Kidney glomerular epithelial cell (primary cell): ENCODE measurements at regions not wholly inside any gene's neighbourhood (a gene's known extent, or its start where the extent isn't known, plus 50 kb on each side); places are given as distances from the start of the nearest gene placed in this dataset.

ENCODE experiments used
- DNase-seq: peaks from one replicate; lab custom pipeline; 2025; lab: John Stamatoyannopoulos, UW

DNA sequence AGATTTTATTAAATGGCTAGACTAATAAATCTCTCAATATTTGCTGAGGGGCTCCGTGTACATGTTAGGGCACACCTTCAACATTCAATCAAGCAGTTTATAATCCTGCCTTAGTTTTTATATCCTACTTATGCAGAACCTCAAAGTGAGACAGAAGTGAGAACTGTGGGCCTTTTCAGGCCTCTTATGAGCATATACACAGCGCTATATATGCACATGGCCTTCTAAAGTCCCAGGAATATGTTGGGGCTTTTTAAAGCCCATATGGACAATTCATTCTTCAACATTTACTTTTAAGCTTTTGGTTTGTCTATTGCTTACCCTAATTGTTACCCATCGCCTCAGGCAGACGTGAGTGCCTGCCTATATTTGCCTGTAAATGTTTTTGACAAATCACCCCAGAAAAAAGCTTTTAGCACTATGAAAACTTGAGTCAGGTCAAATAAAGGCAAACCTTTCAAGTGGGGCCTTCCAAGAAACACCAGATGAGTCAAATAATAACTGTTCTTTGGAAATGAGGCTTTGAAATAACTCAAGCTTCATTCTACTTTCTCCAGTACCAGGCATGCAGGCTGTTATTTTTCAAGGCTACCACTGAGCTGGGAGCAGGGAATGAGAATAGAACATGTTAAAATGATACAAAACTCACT, 58.2 kb downstream of the ESM1 start:
- DNase-seq, result no peak

DNA sequence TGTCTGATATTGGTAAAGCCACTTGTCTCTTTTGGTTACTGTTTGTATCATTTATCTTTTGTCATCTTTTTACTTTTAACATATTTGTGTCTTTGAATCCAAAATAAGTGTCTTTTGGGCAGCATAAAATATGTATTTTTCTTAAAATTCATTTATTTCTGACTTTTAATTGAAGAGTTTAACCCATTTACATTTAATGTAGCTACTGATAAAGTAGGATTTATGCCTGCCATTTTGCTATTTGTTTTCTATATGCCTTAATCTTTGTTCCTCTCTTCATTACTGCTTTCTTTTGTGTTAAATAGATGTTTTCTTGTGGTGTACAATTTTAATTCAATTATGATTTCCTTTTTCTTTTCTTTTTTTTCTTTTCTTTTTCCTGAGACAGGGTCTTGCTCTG, 60.9 kb downstream of the ESM1 start:
- no peak for DNase-seq

DNA sequence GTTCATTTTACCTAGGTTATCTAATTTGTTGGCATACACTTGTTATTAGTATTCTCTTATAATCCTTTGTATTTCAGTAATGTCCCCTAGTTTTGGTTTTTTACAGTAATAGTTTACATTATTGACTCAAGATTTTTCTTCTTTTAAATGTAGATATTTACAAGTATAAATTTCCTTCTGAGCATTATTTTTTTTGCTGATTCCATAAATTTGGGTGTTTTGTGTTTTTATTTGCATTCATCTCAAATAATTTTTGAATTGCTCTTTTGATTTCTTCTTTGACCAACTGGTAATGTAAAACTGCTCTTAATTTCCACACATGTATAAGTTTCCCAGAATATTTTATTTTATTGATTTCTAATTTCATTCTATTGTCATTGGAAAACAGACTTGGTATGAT, 68.1 kb downstream of the ESM1 start:
- DNase-seq, result no peak

DNA sequence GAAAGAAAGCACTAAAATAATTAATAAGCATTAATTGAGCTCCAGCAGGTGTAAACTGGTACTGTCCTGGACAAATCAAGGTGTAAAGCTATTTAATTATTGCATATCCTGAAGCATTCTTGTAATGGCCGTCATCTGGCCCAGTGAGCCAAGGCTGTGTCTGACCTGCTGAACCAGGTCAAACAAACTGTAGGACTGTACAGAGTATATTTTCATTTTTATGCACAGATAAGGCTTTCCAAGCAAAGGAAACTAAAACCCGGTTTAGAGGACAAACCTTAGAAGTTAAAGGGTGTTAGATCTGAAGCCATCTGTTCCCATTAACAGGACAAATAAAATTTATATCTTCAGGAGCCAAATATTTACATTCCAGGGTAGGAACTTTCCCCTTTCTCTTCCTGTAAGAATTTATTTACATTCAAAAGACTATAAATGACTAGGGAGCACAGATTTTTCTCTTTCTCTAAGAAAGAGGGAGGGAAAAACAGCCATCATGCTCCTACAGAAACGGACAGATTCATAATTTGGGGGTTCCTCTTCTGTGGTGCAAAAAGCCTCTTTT, 69.8 kb downstream of the ESM1 start:
- DNase-seq, result no peak

DNA sequence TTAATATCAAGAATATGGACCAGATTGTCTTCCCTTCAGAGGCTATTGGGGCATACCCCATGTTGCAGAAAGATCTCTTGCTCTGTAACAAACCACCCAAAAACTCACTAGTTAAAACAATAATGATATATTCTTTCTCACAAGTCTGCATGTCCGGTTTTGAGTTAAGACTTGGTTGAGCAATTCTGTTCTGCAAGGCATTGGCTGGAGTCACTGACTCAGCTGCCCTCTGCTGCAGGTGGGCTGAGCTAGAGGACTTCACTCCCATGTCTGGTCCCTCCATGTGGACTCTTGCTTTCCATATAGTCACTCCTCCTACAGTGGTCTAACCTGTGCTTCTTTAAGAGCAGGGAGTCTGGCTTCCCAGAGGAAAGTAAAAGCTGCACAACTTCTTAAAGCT, 73.4 kb downstream of the ESM1 start:
- DNase-seq, result no peak

DNA sequence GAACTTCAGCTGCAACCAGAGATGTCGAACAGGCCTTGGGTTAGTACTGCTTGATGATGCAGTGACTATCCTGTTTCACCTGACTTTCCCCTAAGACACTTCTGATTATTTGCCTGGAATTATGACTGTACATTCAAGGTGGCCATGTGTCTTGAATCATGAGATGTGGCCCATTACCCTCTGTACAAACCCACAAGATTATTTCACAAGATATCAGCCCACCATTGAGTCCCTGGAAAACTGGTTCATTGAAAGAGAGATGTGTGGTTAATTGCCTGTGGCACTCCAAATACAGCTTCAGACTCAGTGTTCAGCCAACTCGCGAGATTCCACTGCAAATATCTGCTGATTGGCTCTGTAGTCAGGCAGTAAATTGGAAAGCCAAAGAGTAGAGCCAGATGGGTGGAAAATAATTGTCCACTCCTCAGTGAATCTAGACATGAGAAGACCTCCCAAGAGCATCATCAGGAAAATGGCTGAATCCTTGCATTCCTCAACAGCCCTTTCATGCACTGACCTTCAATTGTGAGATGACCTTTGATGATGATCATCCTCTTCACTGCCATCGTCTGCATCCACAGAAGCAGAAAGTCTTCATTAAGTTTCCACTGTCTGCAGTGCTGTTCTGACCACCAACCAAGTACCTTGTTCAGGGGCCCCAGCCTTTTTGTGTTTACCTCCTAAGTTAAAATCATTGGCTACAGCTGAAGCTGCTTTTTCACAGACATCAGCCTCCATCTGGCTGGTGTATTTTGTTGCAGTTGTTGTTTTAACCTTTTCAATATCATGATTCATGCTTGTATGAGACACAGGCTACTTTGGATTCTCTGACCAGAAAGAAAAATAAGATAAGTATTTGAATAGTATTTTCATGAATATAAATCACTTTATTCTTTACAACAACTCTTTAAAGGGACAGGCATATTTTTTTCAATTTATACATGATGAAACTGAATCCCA, 75.2 kb downstream of the ESM1 start:
- DNase-seq, result peak; percentile 59

DNA sequence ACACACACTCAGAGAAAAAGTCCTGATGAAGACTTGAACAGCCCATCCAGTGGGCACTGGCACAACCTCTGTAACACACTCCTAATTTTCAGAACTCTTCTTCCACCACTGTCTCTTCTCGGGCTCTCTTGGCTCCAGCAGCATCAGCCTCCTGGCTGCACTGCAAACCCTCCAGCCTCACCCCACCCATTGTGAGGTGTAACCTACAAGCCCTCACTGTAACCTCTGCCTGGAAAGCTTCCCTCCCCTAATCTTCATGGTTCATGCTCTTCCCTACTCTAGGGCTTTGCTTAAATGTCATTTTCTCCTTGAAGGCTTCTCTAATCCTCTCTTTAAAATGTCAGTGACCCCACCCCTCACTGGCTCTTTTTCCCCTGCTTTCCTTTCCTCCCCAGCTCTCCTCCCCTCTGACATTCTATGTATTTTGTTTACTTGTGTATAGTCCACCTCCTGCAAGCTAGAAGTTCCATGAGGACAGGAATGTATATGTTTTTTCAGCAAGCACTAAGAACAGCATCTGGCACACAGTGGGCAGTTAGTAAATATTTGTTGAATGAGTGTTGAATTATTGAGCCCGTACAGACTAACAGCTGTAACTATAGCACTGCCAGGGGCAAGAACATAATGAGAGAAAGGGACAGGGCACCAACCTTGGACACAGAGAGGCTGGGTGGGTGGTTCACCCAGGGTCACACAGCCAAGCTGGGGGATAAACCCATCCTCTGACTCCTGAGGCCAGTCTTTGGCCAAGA, 76.4 kb downstream of the ESM1 start:
- DNase-seq, result no peak

DNA sequence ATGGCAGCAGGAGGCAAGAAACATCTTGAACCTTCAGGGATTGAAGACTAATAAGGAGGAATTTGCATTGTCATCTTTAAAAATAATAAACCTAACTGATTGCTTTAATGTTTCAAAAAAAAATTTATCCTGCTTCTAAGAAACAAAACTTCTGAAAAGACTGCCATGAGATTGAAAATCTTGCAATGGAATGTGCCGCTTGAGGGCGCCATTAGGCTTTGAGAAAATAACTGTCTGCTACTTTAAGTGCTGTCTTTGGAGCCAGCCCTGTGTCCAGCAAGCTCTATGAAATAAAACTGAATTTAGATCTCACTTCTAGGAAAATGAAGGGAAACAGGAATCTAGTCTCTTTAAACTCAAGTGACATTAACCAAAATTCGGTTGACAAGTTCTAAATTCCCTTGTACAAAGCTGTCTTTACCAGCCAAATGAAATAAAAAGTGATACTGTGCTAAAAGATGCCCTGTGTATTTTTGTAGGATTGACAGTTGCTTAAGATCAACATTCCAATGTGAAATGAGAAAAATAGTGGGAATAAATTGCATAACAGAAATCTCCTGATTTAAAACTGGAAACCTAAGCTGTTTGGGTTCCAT, 79.4 kb downstream of the ESM1 start:
- peak; percentile 47 for DNase-seq

DNA sequence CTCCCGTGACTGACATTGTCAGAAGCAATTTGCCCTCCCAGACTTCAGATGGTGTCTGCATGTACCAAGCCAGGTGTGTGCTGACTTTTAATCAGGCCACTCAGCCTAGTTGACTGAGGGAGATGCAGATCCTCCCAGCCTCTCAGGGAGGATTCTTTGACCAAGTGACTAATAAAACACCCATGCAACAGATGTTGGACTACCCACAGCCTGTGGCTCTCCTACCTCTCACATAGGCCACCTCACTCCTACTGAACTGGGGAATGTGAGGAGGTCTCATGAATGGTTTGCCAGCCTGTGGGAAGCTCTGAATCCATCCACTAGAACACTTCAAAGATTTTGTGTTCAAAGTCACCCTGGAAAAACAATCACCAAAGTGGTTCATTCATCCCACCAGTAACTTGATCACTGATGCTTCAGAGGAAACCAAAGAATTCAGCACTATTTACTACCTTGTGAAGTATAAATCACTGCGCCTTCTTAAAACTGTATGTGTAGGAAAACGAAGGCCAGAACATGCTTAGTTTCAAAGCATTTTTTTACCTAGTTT, 80.1 kb downstream of the ESM1 start:
- no peak for DNase-seq

DNA sequence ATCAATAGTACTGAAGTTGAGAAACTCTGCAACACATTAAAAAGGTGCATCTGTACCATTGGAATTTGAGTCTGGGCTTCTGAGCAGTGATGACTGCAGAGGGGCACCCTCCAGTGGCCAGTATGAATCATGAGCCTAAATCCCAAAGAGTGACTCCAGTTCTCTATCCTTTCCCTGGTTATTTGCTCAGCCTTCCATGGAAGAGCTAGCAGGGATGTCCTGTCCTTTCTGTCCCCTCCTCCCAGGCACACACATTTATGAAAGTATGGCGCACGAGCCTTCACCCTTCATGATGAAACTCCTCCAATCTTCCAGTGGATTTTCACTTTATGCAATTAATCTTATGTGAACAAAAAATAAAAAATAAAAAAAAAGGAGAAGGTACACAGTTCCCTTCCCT, 81.0 kb downstream of the ESM1 start:
- peak; percentile 69 for DNase-seq

DNA sequence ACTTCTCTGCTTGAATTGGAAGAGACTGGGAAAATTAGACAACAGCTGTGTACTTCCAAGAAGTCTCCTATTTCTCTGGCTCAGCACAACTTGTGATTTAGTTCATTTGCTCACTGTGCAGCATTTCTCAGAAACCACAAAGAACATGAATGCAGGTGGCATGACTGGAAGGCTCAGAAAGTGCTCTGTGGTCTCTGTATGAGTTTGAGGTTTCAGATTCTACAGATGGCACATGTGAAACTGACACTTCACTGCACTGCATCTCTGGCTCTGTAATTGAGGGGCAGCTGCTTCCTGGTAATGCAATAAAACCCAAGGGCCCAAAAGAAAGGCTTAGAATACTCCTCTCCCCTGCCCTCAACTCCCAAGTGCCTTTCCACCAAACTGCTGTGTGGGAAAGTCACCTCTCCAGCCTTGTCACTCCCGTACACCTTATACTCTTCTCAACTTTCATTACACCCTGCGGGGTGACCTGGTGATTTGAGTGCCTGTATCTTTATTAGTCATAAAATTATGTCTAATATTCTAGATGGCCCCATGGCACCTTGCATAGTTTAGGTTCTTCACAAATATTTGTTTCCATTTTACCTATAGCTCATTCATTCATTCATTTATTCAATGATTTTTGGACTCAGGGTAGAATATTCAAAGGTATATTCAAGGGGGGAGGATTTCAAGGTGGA, 82.5 kb downstream of the ESM1 start:
- peak; percentile 22 for DNase-seq

DNA sequence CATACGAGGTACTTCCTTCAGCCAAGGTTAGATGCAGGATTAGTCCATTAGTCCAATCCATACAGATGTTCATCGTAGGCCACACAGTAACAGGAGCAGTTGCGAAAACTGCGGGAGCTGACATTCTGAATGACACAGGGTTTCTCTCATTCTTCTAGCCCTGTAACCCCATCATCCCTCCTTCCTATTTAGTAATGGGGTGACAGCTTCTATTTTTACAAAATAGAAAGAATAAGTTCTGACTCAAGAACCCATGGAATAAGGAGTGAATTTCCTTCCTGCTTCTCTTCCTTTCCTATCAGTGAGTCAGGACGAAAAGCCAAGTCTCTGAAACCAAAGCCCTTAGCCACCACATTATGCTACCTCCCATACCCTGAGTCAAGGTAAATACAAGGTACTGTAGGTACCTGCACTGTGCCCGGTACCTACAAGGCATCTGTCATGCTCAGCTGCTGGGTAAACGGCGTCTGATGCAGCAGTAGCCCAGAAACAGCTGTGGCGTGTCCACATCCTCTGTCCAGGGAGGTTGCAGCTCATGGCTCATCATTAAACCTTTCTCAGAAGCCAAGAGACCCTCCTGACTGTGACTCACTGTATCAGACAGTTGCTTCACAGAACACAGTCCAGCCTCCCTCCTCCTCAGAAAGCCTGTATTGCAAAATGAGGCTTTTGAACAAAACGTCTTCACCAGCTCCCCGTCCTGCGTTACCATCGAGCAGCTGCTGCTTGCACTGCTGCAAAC, 84.2 kb downstream of the ESM1 start:
- peak; percentile 80 for DNase-seq

DNA sequence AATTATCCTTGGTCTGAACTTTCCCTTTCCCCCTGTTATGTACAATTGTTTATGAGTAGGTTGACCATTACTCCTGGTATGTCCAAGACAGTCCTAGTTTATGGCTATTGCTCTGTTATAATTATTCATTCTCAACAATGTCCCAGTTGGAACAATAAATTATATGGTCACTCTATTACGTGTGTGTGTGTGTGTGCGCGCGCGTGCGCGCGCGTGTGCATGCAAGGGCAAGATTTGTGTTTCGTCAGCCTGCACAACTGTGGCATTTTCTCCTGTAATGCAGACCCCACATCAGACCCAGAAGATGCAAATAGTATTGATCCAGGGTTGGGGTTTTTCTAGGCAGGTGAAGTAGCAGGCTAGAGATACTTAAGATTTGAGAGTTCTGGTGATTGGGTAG, 88.4 kb downstream of the ESM1 start:
- no peak for DNase-seq

DNA sequence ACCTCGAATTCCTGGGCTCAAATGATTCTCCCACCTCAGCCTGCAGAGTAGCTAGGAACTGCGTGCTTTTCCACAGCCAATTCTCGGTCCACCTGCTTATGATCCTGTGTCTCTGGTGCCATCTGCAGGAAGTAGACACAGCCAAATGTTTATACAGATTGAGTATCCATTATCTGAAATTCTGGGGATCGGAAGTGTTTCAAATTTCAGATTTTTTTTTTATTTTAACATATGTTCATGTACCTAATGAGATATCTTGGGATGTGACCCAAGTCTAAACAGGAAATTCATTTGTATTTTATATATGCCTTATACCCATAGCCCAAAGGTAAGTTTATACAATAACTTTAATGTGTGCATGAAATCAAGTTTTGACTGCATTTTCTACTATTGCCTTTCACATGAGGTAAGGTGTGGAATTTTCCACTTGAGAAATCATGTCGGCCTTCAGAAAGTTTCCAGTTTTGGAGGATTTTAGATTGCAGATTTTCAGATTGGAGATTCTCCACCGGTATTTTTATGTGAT, 89.5 kb downstream of the ESM1 start:
- peak; percentile 61 for DNase-seq

DNA sequence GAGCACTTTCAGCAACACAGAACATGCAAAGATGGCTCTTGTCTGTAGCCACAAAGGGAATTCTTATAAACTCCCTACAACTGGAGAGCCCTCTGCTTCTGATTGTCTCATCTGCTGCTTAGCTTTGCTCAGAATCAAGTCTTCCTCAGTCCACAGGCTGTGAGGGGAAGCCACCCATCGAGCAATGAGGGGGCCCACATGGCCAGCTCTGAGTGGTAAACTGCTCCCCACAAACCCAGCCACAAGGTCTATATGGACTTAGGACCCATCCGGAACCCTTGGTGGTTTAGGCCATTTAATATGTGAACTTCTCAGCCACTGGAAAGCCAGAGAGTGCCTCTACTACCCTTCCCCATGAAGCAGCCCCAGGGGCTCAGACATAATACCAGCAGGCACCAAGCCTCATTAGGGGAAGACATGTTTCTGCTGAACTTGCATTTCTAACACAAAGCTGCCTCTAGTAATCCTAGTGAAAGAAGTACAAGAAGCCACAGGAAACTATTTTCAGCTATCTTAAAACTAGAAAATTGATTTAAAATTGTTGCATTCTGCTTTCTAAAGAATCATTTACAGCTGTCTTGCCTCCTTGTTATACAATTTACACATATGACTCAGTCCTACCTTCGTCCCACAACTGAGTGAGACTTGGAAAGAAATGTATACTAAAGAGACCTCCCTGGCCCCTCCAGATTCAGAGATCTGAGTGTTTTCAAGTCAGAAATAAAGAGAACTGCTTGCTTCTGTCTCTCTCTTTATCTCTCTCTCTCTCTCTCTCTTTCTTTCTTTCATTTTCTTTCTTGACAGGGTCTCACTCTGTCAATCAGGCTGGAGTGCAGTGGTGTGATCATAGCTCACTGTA, 90.2 kb downstream of the ESM1 start:
- DNase-seq, result no peak

DNA sequence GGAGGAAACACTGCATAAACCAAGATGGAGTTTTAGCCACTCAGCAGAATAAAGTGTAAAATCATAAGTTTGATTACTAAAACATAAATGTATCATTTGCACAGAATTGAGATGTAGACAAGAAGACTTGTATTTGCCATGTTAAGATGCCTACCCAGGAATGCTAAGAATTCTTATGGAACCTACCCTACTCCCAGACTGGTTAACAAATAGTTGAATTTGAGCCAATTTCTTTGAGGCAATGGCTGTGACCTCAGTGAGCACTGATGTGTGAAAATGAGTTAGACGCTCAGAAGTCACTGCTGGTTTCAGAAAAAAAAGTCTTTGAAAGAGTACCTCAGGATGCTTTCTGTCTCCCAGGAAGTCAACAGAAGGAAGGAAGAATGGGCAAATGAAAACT, 95.6 kb downstream of the ESM1 start:
- DNase-seq, result peak; percentile 96

DNA sequence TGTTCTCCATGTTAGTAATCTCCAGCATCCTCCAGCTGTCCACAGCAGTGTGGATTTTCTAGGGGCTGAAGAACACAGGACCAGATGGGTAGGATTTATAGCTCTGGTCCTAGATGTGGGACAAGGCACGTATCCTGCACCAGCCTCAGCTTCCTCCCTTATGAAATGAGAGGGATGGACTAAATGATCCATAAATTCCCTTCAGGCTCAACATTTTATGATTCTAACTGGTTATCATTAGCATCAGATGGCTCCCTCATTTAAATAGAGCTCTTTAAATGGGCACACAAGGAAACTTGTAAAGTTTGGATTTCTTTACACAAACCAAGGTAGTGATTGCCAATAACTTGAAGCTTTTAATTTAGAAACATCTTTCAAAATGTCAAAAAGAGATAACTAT, 97.7 kb downstream of the ESM1 start:
- no peak for DNase-seq

DNA sequence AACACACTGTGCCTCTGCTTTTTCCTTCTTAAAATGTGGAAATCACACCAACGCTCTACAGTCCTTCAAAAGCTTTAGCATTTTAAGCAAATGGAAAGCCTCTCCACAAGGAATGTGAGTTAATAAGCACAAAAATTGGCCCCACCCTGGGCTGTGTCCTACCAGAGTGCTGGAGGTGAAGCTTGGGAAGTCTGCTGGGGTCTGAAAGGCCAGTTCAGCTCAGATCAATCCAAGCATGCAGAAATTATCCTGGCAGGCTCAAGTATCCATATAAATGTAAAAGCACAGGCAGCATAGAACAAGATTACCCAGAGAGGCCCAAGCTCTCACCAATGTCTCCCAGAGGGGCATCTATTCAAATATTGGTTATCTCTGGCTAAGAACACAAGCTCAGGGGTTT, 98.5 kb downstream of the ESM1 start:
- no peak for DNase-seq

DNA sequence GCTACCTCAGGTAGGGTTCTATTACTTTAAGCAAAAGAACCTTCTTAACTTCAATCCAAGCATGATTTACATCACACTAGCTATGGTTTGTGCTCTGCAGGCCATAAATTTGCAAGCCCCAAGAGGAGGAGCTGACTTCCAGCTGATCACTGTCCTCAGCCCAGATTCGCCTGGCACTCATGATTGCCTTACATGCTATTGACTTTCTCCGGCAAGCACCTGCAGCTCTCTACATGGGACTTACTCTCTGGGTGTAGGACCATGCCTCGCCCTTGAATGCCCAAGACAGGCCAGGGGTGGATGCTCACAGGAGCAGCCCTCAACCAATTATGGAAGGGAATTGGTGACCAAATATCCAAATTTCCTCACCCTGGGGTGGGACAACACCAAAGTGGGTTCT, 99.8 kb downstream of the ESM1 start:
- DNase-seq, result no peak
